ENCODE measurements at regions not wholly inside any gene's neighbourhood (a gene's known extent, or its start where the extent isn't known, plus 50 kb on each side); places are given as distances from the start of the nearest gene placed in this dataset.

DNA sequence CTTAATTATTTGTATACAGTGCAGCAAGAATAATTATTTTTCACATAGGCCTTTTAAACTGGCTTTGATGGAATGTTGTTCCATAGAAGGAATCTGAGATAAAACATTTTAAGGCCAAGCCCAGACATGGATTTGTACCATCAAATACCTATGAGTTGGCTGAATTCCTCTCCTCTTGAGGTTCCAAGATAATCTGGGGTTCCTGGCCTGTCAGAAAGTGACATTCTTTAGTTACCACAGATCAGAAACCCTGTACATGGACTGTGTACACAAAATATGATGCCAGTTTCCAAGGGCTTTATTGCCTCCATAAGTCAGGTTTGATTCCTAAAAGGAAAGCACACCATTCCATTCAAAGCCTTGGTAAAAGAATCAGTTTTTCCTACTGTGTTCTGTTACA is 1256.7 kb upstream of the NRXN1 start:
- Histone ChIP-seq H3K27ac (ENCODE audit: control insufficient read depth, insufficient read depth) (no peak overlapping the region), H3K79me2 (ENCODE audit: control insufficient read depth, insufficient read depth, low read length) (no peaks in the 10 kb centered on the region), H3K36me3 (ENCODE audit: control insufficient read depth in 2 of 2, insufficient read depth in 2 of 2, low read length in 1 of 2) (no peaks in the 10 kb centered on the region), H4K20me1 (ENCODE audit: control insufficient read depth, insufficient read depth) (no peaks in the 10 kb centered on the region), H3K27me3 (replicated peaks in 1 of 2; ENCODE audit: control insufficient read depth in 2 of 2, insufficient read depth in 2 of 2, low read length in 1 of 2) (no peaks in the 10 kb centered on the region), H3K4me3 (no peak overlapping the region), H3K9me3 (replicated peaks; ENCODE audit: control insufficient read depth, insufficient read depth, low read length) (no peaks in the 10 kb centered on the region), H3K9ac (ENCODE audit: control insufficient read depth, insufficient read depth, low read length) (no peak overlapping the region), H3K4me1 (ENCODE audit: control insufficient read depth, insufficient read depth, low read length) (no peaks in the 10 kb centered on the region), H2AFZ (ENCODE audit: control insufficient read depth, low read depth, low read length) (no peak overlapping the region), H3K4me2 (ENCODE audit: control insufficient read depth, insufficient read depth) (no peak overlapping the region)
- ChIA-PET SMC1A (ENCODE audit: uncharacterized antibody, unreplicated experiment) (no interaction called here), RAD21 (ENCODE audit: unreplicated experiment) (no interaction called here), CTCF (no interaction called here), POLR2A (no interaction called here)
- FAIRE-seq, result no peak
- intact Hi-C loops (cut with micrococcal nuclease; ENCODE audit: unreplicated experiment), result no loop called here
- ATAC-seq, result no peak
- DNase-seq (ENCODE audit: low read depth, low spot score), result no peak
- no TSS peak for BruUV-seq (replicated peaks)
- no peak for TF ChIP-seq RAD21 (IDR thresholded peaks at IDR 0.05; ENCODE audit: insufficient read depth, low read depth, low read length)
- TF ChIP-seq, protein P1, sequence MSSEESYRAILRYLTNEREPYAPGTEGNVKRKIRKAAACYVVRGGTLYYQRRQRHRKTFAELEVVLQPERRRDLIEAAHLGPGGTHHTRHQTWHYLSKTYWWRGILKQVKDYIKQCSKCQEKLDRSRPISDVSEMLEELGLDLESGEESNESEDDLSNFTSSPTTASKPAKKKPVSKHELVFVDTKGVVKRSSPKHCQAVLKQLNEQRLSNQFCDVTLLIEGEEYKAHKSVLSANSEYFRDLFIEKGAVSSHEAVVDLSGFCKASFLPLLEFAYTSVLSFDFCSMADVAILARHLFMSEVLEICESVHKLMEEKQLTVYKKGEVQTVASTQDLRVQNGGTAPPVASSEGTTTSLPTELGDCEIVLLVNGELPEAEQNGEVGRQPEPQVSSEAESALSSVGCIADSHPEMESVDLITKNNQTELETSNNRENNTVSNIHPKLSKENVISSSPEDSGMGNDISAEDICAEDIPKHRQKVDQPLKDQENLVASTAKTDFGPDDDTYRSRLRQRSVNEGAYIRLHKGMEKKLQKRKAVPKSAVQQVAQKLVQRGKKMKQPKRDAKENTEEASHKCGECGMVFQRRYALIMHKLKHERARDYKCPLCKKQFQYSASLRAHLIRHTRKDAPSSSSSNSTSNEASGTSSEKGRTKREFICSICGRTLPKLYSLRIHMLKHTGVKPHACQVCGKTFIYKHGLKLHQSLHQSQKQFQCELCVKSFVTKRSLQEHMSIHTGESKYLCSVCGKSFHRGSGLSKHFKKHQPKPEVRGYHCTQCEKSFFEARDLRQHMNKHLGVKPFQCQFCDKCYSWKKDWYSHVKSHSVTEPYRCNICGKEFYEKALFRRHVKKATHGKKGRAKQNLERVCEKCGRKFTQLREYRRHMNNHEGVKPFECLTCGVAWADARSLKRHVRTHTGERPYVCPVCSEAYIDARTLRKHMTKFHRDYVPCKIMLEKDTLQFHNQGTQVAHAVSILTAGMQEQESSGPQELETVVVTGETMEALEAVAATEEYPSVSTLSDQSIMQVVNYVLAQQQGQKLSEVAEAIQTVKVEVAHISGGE (CRISPR knock-in tag; IDR thresholded peaks at IDR 0.05), result no peak
- in situ Hi-C loops (cut with MboI), result no loop called here

DNA sequence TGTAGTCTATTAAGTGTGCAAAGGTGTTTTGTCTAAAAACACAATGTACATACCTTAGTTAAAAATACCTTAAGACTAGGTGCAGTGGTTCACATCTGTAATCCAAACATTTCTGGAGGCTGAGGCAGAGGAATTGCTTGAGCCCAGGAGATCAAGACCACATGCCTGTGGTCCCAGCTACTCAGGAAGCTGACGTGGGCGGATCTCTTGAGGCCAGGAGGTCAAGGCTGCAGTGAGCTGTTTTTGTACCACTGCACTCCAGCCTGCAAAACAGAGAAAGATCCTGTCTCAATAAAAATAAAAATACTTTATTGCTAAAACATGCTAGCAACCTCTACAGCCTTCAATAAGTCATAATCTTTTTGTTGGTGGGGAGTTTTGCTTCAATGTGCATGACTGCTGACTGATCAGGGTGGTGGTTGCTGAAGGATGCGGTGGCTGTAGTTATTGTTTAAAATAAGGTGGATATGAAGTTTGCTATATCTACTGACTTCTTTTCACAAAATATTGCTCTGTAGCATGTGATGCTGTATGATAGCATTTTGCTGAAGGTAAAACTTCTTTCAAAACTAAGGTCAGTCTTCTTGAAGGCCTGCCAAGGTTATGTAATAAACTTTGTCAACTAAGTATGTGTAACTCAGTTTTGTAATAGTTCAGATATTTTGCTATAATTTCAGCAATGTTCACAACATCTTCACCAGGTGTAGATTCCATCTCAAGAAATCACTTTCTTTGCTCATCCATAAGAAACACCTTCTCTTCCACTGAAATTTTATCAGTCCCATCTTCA is 1238.0 kb upstream of the NRXN1 start:
- ChIA-PET RAD21 (ENCODE audit: unreplicated experiment) (no interaction called here), SMC1A (ENCODE audit: uncharacterized antibody, unreplicated experiment) (no interaction called here), POLR2A (no interaction called here), CTCF (interaction anchor here (0.6 kb wide), 1 partner anchor 1344 kb away, joined by 3 read pairs; no protein-coding TSS in a partner anchor)
- 32% methylated on average over 3 of the region's 3 CpGs for WGBS (ENCODE audit: insufficient coverage, insufficient replicate concordance, low lambda C conversion rate, missing lambda C conversion rate)
- intact Hi-C loops (cut with micrococcal nuclease; ENCODE audit: unreplicated experiment) (no loop called here), in situ Hi-C loops (cut with MboI) (no loop called here)
- no peak for ATAC-seq
- no TSS peak for BruUV-seq (replicated peaks)
- Histone ChIP-seq H3K27me3 (replicated peaks in 1 of 2; ENCODE audit: control insufficient read depth in 2 of 2, insufficient read depth in 2 of 2, low read length in 1 of 2) (no peaks in the 10 kb centered on the region), H3K27ac (ENCODE audit: control insufficient read depth, insufficient read depth) (no peak overlapping the region), H3K4me1 (ENCODE audit: control insufficient read depth, insufficient read depth, low read length) (no peaks in the 10 kb centered on the region), H3K79me2 (ENCODE audit: control insufficient read depth, insufficient read depth, low read length) (no peaks in the 10 kb centered on the region), H2AFZ (ENCODE audit: control insufficient read depth, low read depth, low read length) (no peak overlapping the region), H3K9me3 (replicated peaks; ENCODE audit: control insufficient read depth, insufficient read depth, low read length) (no peaks in the 10 kb centered on the region), H3K4me2 (ENCODE audit: control insufficient read depth, insufficient read depth) (no peak overlapping the region), H3K4me3 (no peak overlapping the region), H3K9ac (ENCODE audit: control insufficient read depth, insufficient read depth, low read length) (no peak overlapping the region), H3K36me3 (ENCODE audit: control insufficient read depth in 2 of 2, insufficient read depth in 2 of 2, low read length in 1 of 2) (no peaks in the 10 kb centered on the region), H4K20me1 (ENCODE audit: control insufficient read depth, insufficient read depth) (no peaks in the 10 kb centered on the region)
- no peak for FAIRE-seq
- DNase-seq (ENCODE audit: low read depth, low spot score), result no peak
- TF ChIP-seq SMAD1 (IDR thresholded peaks at IDR 0.05; ENCODE audit: low read depth, partially characterized antibody), result no peak
- TF ChIP-seq, protein P2, sequence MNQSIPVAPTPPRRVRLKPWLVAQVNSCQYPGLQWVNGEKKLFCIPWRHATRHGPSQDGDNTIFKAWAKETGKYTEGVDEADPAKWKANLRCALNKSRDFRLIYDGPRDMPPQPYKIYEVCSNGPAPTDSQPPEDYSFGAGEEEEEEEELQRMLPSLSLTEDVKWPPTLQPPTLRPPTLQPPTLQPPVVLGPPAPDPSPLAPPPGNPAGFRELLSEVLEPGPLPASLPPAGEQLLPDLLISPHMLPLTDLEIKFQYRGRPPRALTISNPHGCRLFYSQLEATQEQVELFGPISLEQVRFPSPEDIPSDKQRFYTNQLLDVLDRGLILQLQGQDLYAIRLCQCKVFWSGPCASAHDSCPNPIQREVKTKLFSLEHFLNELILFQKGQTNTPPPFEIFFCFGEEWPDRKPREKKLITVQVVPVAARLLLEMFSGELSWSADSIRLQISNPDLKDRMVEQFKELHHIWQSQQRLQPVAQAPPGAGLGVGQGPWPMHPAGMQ (IDR thresholded peaks at IDR 0.05; ENCODE audit: borderline replicate concordance), result no peak
- no peak for TF ChIP-seq NFIC (IDR thresholded peaks at IDR 0.05; ENCODE audit: low read depth, low read length)
- TF ChIP-seq NR2F1 (conservative IDR thresholded peaks at IDR 0.05), result no peak
- TF ChIP-seq PAX5 (IDR thresholded peaks at IDR 0.05; ENCODE audit: borderline replicate concordance, low read depth, low read length), result no peak
- TF ChIP-seq, protein P3, sequence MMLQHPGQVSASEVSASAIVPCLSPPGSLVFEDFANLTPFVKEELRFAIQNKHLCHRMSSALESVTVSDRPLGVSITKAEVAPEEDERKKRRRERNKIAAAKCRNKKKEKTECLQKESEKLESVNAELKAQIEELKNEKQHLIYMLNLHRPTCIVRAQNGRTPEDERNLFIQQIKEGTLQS (IDR thresholded peaks at IDR 0.05; ENCODE audit: borderline replicate concordance, extremely low read depth, low read depth, low read length), result no peak
- TF ChIP-seq HCFC1 (IDR thresholded peaks at IDR 0.05; ENCODE audit: low read length), result no peak
- no peak for TF ChIP-seq KLF5 (IDR thresholded peaks at IDR 0.05; ENCODE audit: partially characterized antibody)
- TF ChIP-seq, protein P4, sequence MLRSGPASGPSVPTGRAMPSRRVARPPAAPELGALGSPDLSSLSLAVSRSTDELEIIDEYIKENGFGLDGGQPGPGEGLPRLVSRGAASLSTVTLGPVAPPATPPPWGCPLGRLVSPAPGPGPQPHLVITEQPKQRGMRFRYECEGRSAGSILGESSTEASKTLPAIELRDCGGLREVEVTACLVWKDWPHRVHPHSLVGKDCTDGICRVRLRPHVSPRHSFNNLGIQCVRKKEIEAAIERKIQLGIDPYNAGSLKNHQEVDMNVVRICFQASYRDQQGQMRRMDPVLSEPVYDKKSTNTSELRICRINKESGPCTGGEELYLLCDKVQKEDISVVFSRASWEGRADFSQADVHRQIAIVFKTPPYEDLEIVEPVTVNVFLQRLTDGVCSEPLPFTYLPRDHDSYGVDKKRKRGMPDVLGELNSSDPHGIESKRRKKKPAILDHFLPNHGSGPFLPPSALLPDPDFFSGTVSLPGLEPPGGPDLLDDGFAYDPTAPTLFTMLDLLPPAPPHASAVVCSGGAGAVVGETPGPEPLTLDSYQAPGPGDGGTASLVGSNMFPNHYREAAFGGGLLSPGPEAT (IDR thresholded peaks at IDR 0.05; ENCODE audit: low read depth), result no peak
